Hippocampal formation (tissue), 2 donors: ENCODE measurements at regions not wholly inside any gene's neighbourhood (a gene's known extent, or its start where the extent isn't known, plus 50 kb on each side); places are given as distances from the start of the nearest gene placed in this dataset.
"Not testable (repeated sequence)": the region's sequence is repeated elsewhere in the genome, so short reads cannot be mapped to it uniquely, and the experiment has no call there.

Source experiments
- DNase-seq, 2 donors: peaks; one replicate each; lab custom pipeline; 2025; lab: John Stamatoyannopoulos, UW

GRCh38 chr6:88456221-88456859 lies 290.2 kb upstream of the CNR1 start:
- DNase-seq: no peak

GRCh38 chr6:88455317-88455716 lies 289.2 kb upstream of the CNR1 start:
- peak in 1 of 2 donors; percentile 1 for DNase-seq

GRCh38 chr6:88454658-88455057 lies 288.5 kb upstream of the CNR1 start:
- no peak for DNase-seq

- no peak for DNase-seq
Measured at GRCh38 chr6:88449770-88450169, 283.6 kb upstream of the CNR1 start.

GRCh38 chr6:88445188-88445965 lies 279.2 kb upstream of the CNR1 start:
- DNase-seq: no peak

- DNase-seq: no peak
Measured at GRCh38 chr6:88443554-88443953, 277.4 kb upstream of the CNR1 start.

- DNase-seq: no peak
Measured at GRCh38 chr6:88442737-88443136, 276.6 kb upstream of the CNR1 start.

GRCh38 chr6:88441346-88441745 lies 275.2 kb upstream of the CNR1 start:
- DNase-seq: no peak

- DNase-seq: no peak
Measured at GRCh38 chr6:88428068-88428467, 261.9 kb upstream of the CNR1 start.

- DNase-seq: no peak
Measured at GRCh38 chr6:88426005-88426404, 259.9 kb upstream of the CNR1 start.

- DNase-seq: no peak
Measured at GRCh38 chr6:88422831-88423230, 256.7 kb upstream of the CNR1 start.

- DNase-seq: not testable (repeated sequence)
Measured at GRCh38 chr6:88420967-88421488, 254.9 kb upstream of the CNR1 start.

- DNase-seq: not testable (repeated sequence)
Measured at GRCh38 chr6:88418921-88419810, 253.0 kb upstream of the CNR1 start.

- DNase-seq: not testable (repeated sequence)
Measured at GRCh38 chr6:88417361-88417760, 251.2 kb upstream of the CNR1 start.

- DNase-seq: no peak
Measured at GRCh38 chr6:88413459-88413858, 247.3 kb upstream of the CNR1 start.

- not testable (repeated sequence) for DNase-seq
Measured at GRCh38 chr6:88408355-88408754, 242.2 kb upstream of the CNR1 start.

- DNase-seq: not testable (repeated sequence)
Measured at GRCh38 chr6:88406674-88407073, 240.5 kb upstream of the CNR1 start.

GRCh38 chr6:88403486-88403885 lies 237.3 kb upstream of the CNR1 start:
- no peak for DNase-seq

GRCh38 chr6:88402909-88403308 lies 236.8 kb upstream of the CNR1 start:
- DNase-seq: no peak

- DNase-seq: not testable (repeated sequence)
Measured at GRCh38 chr6:88390998-88391397, 224.9 kb upstream of the CNR1 start.

GRCh38 chr6:88388589-88388988 lies 222.4 kb upstream of the CNR1 start:
- no peak for DNase-seq

- no peak for DNase-seq
Measured at GRCh38 chr6:88386167-88386566, 220.0 kb upstream of the CNR1 start.
